ENCODE measurements at regions not wholly inside any gene's neighbourhood (a gene's known extent, or its start where the extent isn't known, plus 50 kb on each side); places are given as distances from the start of the nearest gene placed in this dataset.

- Mint-ChIP-seq H3K27ac (no peak overlapping the region), H3K27me3 (peaks cover 29% of the 10 kb centered on the region)
- ATAC-seq = no peak
Measured at GRCh38 chr16:66278604-66279262, 87.8 kb upstream of the CDH5 start.

GRCh38 chr16:66278111-66278531, 88.4 kb upstream of the CDH5 start:
- DNase-seq = no peak
- peaks cover 5% of the 10 kb centered on the region for H3K4me1 Mint-ChIP-seq

More at GRCh38 chr16:66278604-66279262, 87.8 kb upstream of the CDH5 start:
- peaks cover 8% of the 10 kb centered on the region for H3K9me3 ChIP-seq (ENCODE audit: control insufficient read depth, low read length, poor library complexity, severe bottlenecking)
- no peak for DNase-seq
- Mint-ChIP-seq H3K36me3 (ENCODE audit: low read depth) (peaks cover 3% of the 10 kb centered on the region), H3K4me3 (no peak overlapping the region), H3K4me1 (peaks cover 5% of the 10 kb centered on the region)

GRCh38 chr16:66277311-66278070, 89.0 kb upstream of the CDH5 start:
- H3K9me3 ChIP-seq (ENCODE audit: control insufficient read depth, low read length, poor library complexity, severe bottlenecking) = peaks cover 8% of the 10 kb centered on the region
- DNase-seq (no peak), ATAC-seq (no peak)
- Mint-ChIP-seq H3K36me3 (ENCODE audit: low read depth) (peaks cover 3% of the 10 kb centered on the region), H3K27ac (no peak overlapping the region), H3K4me1 (peaks cover 5% of the 10 kb centered on the region), H3K4me3 (no peak overlapping the region), H3K27me3 (peaks cover 41% of the 10 kb centered on the region)

More at GRCh38 chr16:66278111-66278531, 88.4 kb upstream of the CDH5 start:
- Mint-ChIP-seq H3K36me3 (ENCODE audit: low read depth) (peaks cover 3% of the 10 kb centered on the region), H3K4me3 (no peak overlapping the region), H3K27me3 (peaks cover 36% of the 10 kb centered on the region), H3K27ac (no peak overlapping the region)
- ATAC-seq = no peak
- peaks cover 8% of the 10 kb centered on the region for H3K9me3 ChIP-seq (ENCODE audit: control insufficient read depth, low read length, poor library complexity, severe bottlenecking)

- peaks cover 3% of the 10 kb centered on the region for H3K36me3 Mint-ChIP-seq (ENCODE audit: low read depth)
- no peak overlapping the region for H3K4me3 Mint-ChIP-seq
- ATAC-seq = no peak
- peaks cover 7% of the 10 kb centered on the region for H3K4me1 Mint-ChIP-seq
- H3K9me3 ChIP-seq (ENCODE audit: control insufficient read depth, low read length, poor library complexity, severe bottlenecking) = peaks cover 8% of the 10 kb centered on the region
- no peak for DNase-seq
- peaks cover 46% of the 10 kb centered on the region for H3K27me3 Mint-ChIP-seq
- no peak overlapping the region for H3K27ac Mint-ChIP-seq
Measured at GRCh38 chr16:66275775-66276428, 90.6 kb upstream of the CDH5 start.

GRCh38 chr16:66274335-66275110, 92.0 kb upstream of the CDH5 start:
- Mint-ChIP-seq H3K27ac (no peak overlapping the region), H3K4me3 (peak overlapping the region; percentile 63), H3K36me3 (ENCODE audit: low read depth) (no peaks in the 10 kb centered on the region), H3K27me3 (peaks cover 42% of the 10 kb centered on the region), H3K4me1 (peaks cover 11% of the 10 kb centered on the region)
- ATAC-seq (peak; percentile 61), DNase-seq (no peak)
- peaks cover 2% of the 10 kb centered on the region for H3K9me3 ChIP-seq (ENCODE audit: control insufficient read depth, low read length, poor library complexity, severe bottlenecking)

- ATAC-seq (no peak), DNase-seq (no peak)
- H3K27ac Mint-ChIP-seq = peak overlapping the region; percentile 29
- peaks cover 11% of the 10 kb centered on the region for H3K4me1 Mint-ChIP-seq
- H3K27me3 Mint-ChIP-seq = peaks cover 41% of the 10 kb centered on the region
- no peaks in the 10 kb centered on the region for H3K9me3 ChIP-seq (ENCODE audit: control insufficient read depth, low read length, poor library complexity, severe bottlenecking)
- H3K36me3 Mint-ChIP-seq (ENCODE audit: low read depth) = no peaks in the 10 kb centered on the region
- H3K4me3 Mint-ChIP-seq = no peak overlapping the region
Measured at GRCh38 chr16:66273644-66274334, 92.7 kb upstream of the CDH5 start.

GRCh38 chr16:66273053-66273452, 93.4 kb upstream of the CDH5 start:
- ATAC-seq (no peak), DNase-seq (no peak)
- H3K9me3 ChIP-seq (ENCODE audit: control insufficient read depth, low read length, poor library complexity, severe bottlenecking) = no peaks in the 10 kb centered on the region
- no peak overlapping the region for H3K27ac Mint-ChIP-seq
- no peak overlapping the region for H3K4me3 Mint-ChIP-seq
- H3K36me3 Mint-ChIP-seq (ENCODE audit: low read depth) = no peaks in the 10 kb centered on the region
- H3K27me3 Mint-ChIP-seq = peaks cover 34% of the 10 kb centered on the region
- peaks cover 11% of the 10 kb centered on the region for H3K4me1 Mint-ChIP-seq

- Mint-ChIP-seq H3K4me1 (peaks cover 11% of the 10 kb centered on the region), H3K36me3 (ENCODE audit: low read depth) (no peaks in the 10 kb centered on the region)
- DNase-seq = no peak
Measured at GRCh38 chr16:66272461-66272860, 94.0 kb upstream of the CDH5 start.

GRCh38 chr16:66271074-66272060, 95.1 kb upstream of the CDH5 start:
- DNase-seq = no peak
- peaks cover 11% of the 10 kb centered on the region for H3K4me1 Mint-ChIP-seq
- no peak for ATAC-seq
- peaks cover 46% of the 10 kb centered on the region for H3K27me3 Mint-ChIP-seq
- H3K27ac Mint-ChIP-seq = no peak overlapping the region
- no peaks in the 10 kb centered on the region for H3K9me3 ChIP-seq (ENCODE audit: control insufficient read depth, low read length, poor library complexity, severe bottlenecking)
- peak overlapping the region; percentile 67 for H3K4me3 Mint-ChIP-seq
- H3K36me3 Mint-ChIP-seq (ENCODE audit: low read depth) = no peaks in the 10 kb centered on the region

More at GRCh38 chr16:66272461-66272860, 94.0 kb upstream of the CDH5 start:
- Mint-ChIP-seq H3K4me3 (no peak overlapping the region), H3K27ac (no peak overlapping the region), H3K27me3 (peaks cover 35% of the 10 kb centered on the region)
- no peaks in the 10 kb centered on the region for H3K9me3 ChIP-seq (ENCODE audit: control insufficient read depth, low read length, poor library complexity, severe bottlenecking)
- no peak for ATAC-seq

- peaks cover 11% of the 10 kb centered on the region for H3K4me1 Mint-ChIP-seq
- no peaks in the 10 kb centered on the region for H3K36me3 Mint-ChIP-seq (ENCODE audit: low read depth)
- H3K27me3 Mint-ChIP-seq = peaks cover 46% of the 10 kb centered on the region
- ATAC-seq (peak; percentile 76), DNase-seq (peak; percentile 42 to 60 (median 57))
- H3K4me3 Mint-ChIP-seq = peak overlapping the region; percentile 73
- H3K27ac Mint-ChIP-seq = no peak overlapping the region
- no peaks in the 10 kb centered on the region for H3K9me3 ChIP-seq (ENCODE audit: control insufficient read depth, low read length, poor library complexity, severe bottlenecking)
Measured at GRCh38 chr16:66270333-66270927, 96.1 kb upstream of the CDH5 start.

- peaks cover 11% of the 10 kb centered on the region for H3K4me1 Mint-ChIP-seq
- no peaks in the 10 kb centered on the region for H3K36me3 Mint-ChIP-seq (ENCODE audit: low read depth)
- H3K4me3 Mint-ChIP-seq = peak overlapping the region; percentile 73
- DNase-seq = no peak
- peaks cover 53% of the 10 kb centered on the region for H3K27me3 Mint-ChIP-seq
- H3K27ac Mint-ChIP-seq = no peak overlapping the region
- H3K9me3 ChIP-seq (ENCODE audit: control insufficient read depth, low read length, poor library complexity, severe bottlenecking) = no peaks in the 10 kb centered on the region
- no peak for ATAC-seq
Measured at GRCh38 chr16:66269617-66270332, 96.7 kb upstream of the CDH5 start.
